Adipocyte (in vitro differentiated cells): ENCODE measurements at regions not wholly inside any gene's neighbourhood (a gene's known extent, or its start where the extent isn't known, plus 50 kb on each side); places are given as distances from the start of the nearest gene placed in this dataset.
"Not testable (repeated sequence)": the region's sequence is repeated elsewhere in the genome, so short reads cannot be mapped to it uniquely, and the experiment has no call there.

Experiments used
- DNase-seq: peaks from one replicate; pipeline ENCODE4 v3.0.0-alpha.2; 2015; ENCODE audit warnings: low read depth
- H3K27me3 ChIP-seq: replicated peaks from 2 replicates; pipeline ENCODE4 v1.7.0; 2013; ENCODE audit warnings: mild to moderate bottlenecking, low read length, moderate library complexity; ENCODE audit not compliant: control insufficient read depth, insufficient read depth
- H3K36me3 ChIP-seq: 2 replicates; pipeline ENCODE4 v1.7.0; 2013; ENCODE audit warnings: low read length, mild to moderate bottlenecking, moderate library complexity; ENCODE audit not compliant: control insufficient read depth, insufficient read depth, severe bottlenecking
- H3K4me1 ChIP-seq: 2 replicates; pipeline ENCODE4 v1.7.0; 2013; ENCODE audit warnings: mild to moderate bottlenecking, low read length, moderate library complexity; ENCODE audit not compliant: control insufficient read depth, insufficient read depth
- H3K4me3 ChIP-seq: 2 replicates; pipeline ENCODE4 v1.7.0; 2013; ENCODE audit warnings: mild to moderate bottlenecking, low read length, moderate library complexity
- H3K9ac ChIP-seq: 2 replicates; pipeline ENCODE4 v1.7.0; 2013; ENCODE audit warnings: mild to moderate bottlenecking, low read length, moderate library complexity
- H3K9me3 ChIP-seq: 2 replicates; pipeline ENCODE4 v1.7.0; 2013; ENCODE audit warnings: mild to moderate bottlenecking, low read length, moderate library complexity; ENCODE audit not compliant: control insufficient read depth

GRCh38 chr16:63633706-63634445 lies 1488.0 kb downstream of the CDH11 start:
- H3K9ac ChIP-seq, H3K4me1 ChIP-seq, H3K36me3 ChIP-seq, DNase-seq, H3K9me3 ChIP-seq, H3K4me3 ChIP-seq, H3K27me3 ChIP-seq: not testable (repeated sequence)

GRCh38 chr16:63629272-63629671 lies 1492.6 kb downstream of the CDH11 start:
- Histone ChIP-seq H3K9me3 (no peaks in the 10 kb centered on the region), H3K27me3 (no peaks in the 10 kb centered on the region), H3K36me3 (no peaks in the 10 kb centered on the region), H3K4me3 (no peak overlapping the region), H3K4me1 (no peaks in the 10 kb centered on the region), H3K9ac (no peak overlapping the region)
- no peak for DNase-seq

GRCh38 chr16:63628812-63629211 lies 1493.1 kb downstream of the CDH11 start:
- no peak for DNase-seq

GRCh38 chr16:63625126-63625525 lies 1496.7 kb downstream of the CDH11 start:
- H3K9me3 ChIP-seq: no peaks in the 10 kb centered on the region
- no peaks in the 10 kb centered on the region for H3K36me3 ChIP-seq
- no peaks in the 10 kb centered on the region for H3K27me3 ChIP-seq
- H3K4me3 ChIP-seq: no peak overlapping the region
- no peaks in the 10 kb centered on the region for H3K4me1 ChIP-seq
- no peak overlapping the region for H3K9ac ChIP-seq
- peak; percentile 84 for DNase-seq

More at GRCh38 chr16:63628812-63629211, 1493.1 kb downstream of the CDH11 start:
- Histone ChIP-seq H3K27me3 (no peaks in the 10 kb centered on the region), H3K9me3 (no peaks in the 10 kb centered on the region), H3K4me1 (no peaks in the 10 kb centered on the region), H3K9ac (no peak overlapping the region), H3K36me3 (no peaks in the 10 kb centered on the region), H3K4me3 (no peak overlapping the region)

GRCh38 chr16:63623551-63624039 lies 1498.3 kb downstream of the CDH11 start:
- Histone ChIP-seq H3K4me3 (no peak overlapping the region), H3K36me3 (no peaks in the 10 kb centered on the region), H3K27me3 (peaks cover 4% of the 10 kb centered on the region), H3K9me3 (no peaks in the 10 kb centered on the region), H3K9ac (no peak overlapping the region), H3K4me1 (no peaks in the 10 kb centered on the region)
- DNase-seq: no peak

GRCh38 chr16:63618896-63619485 lies 1502.9 kb downstream of the CDH11 start:
- no peak for DNase-seq
- Histone ChIP-seq H3K4me1 (no peaks in the 10 kb centered on the region), H3K9me3 (no peaks in the 10 kb centered on the region), H3K9ac (no peak overlapping the region), H3K36me3 (no peaks in the 10 kb centered on the region), H3K4me3 (no peak overlapping the region), H3K27me3 (peaks cover 8% of the 10 kb centered on the region)

GRCh38 chr16:63617990-63618763 lies 1503.7 kb downstream of the CDH11 start:
- H3K9me3 ChIP-seq: no peaks in the 10 kb centered on the region
- peaks cover 8% of the 10 kb centered on the region for H3K27me3 ChIP-seq
- no peaks in the 10 kb centered on the region for H3K4me1 ChIP-seq
- H3K9ac ChIP-seq: no peak overlapping the region
- no peak for DNase-seq
- no peaks in the 10 kb centered on the region for H3K36me3 ChIP-seq
- H3K4me3 ChIP-seq: no peak overlapping the region

GRCh38 chr16:63617047-63617989 lies 1504.5 kb downstream of the CDH11 start:
- Histone ChIP-seq H3K4me1 (no peaks in the 10 kb centered on the region), H3K4me3 (peak overlapping the region; percentile 58), H3K27me3 (peaks cover 8% of the 10 kb centered on the region), H3K36me3 (no peaks in the 10 kb centered on the region), H3K9ac (no peak overlapping the region), H3K9me3 (no peaks in the 10 kb centered on the region)
- peak; percentile 35 for DNase-seq

- H3K4me1 ChIP-seq: no peaks in the 10 kb centered on the region
- no peaks in the 10 kb centered on the region for H3K36me3 ChIP-seq
- H3K9me3 ChIP-seq: peaks cover 3% of the 10 kb centered on the region
- no peak overlapping the region for H3K4me3 ChIP-seq
- no peak overlapping the region for H3K9ac ChIP-seq
- DNase-seq: peak; percentile 19
- peaks cover 8% of the 10 kb centered on the region for H3K27me3 ChIP-seq
These were observed 1507.4 kb downstream of the CDH11 start for GRCh38 chr16:63614429-63614828.

- peaks cover 5% of the 10 kb centered on the region for H3K27me3 ChIP-seq
- no peaks in the 10 kb centered on the region for H3K4me1 ChIP-seq
- peaks cover 3% of the 10 kb centered on the region for H3K9me3 ChIP-seq
- H3K36me3 ChIP-seq: no peaks in the 10 kb centered on the region
- H3K9ac ChIP-seq: no peak overlapping the region
- peak; percentile 17 for DNase-seq
- no peak overlapping the region for H3K4me3 ChIP-seq
These were observed 1508.2 kb downstream of the CDH11 start for GRCh38 chr16:63613701-63614100.
